ENCODE measurements at regions not wholly inside any gene's neighbourhood (a gene's known extent, or its start where the extent isn't known, plus 50 kb on each side); places are given as distances from the start of the nearest gene placed in this dataset.

GRCh38 chr6:87824958-87825491 lies 123.0 kb upstream of the AKIRIN2 start:
- TF ChIP-seq CTCF (conservative IDR thresholded peaks at IDR 0.05; ENCODE audit: low read depth, low read length) (no peak), EZH2 (IDR thresholded peaks at IDR 0.05; ENCODE audit: borderline replicate concordance, low read depth, low read length, poor library complexity, severe bottlenecking) (no peak)
- POLR2A ChIA-PET (ENCODE audit: low non-redundant PET) = no interaction called here
- CTCF ChIA-PET = no interaction called here
- Histone ChIP-seq H3K36me3 (ENCODE audit: insufficient read depth, low read length, poor library complexity, severe bottlenecking) (no peaks in the 10 kb centered on the region), H3K9me3 (ENCODE audit: low read depth, low read length, poor library complexity, severe bottlenecking) (no peaks in the 10 kb centered on the region), H3K27ac (ENCODE audit: low read depth, low read length, poor library complexity, severe bottlenecking) (no peak overlapping the region), H3K27me3 (replicated peaks; ENCODE audit: insufficient read depth, low read depth, low read length, poor library complexity) (no peaks in the 10 kb centered on the region), H3K4me3 (ENCODE audit: low read depth, low read length, poor library complexity, severe bottlenecking) (no peak overlapping the region), H3K4me1 (ENCODE audit: insufficient read depth, low read length, poor library complexity, severe bottlenecking) (no peaks in the 10 kb centered on the region)
- no TSS peak for BruUV-seq (replicated peaks)
- DNase-seq (ENCODE audit: low spot score) = no peak
- intact Hi-C loops (cut with micrococcal nuclease; ENCODE audit: unreplicated experiment) = no loop called here

GRCh38 chr6:87822011-87822410 lies 120.0 kb upstream of the AKIRIN2 start:
- Histone ChIP-seq H3K36me3 (ENCODE audit: insufficient read depth, low read length, poor library complexity, severe bottlenecking) (no peaks in the 10 kb centered on the region), H3K4me1 (ENCODE audit: insufficient read depth, low read length, poor library complexity, severe bottlenecking) (no peaks in the 10 kb centered on the region), H3K27me3 (replicated peaks; ENCODE audit: insufficient read depth, low read depth, low read length, poor library complexity) (peaks cover 3% of the 10 kb centered on the region), H3K9me3 (ENCODE audit: low read depth, low read length, poor library complexity, severe bottlenecking) (no peaks in the 10 kb centered on the region), H3K4me3 (ENCODE audit: low read depth, low read length, poor library complexity, severe bottlenecking) (no peak overlapping the region), H3K27ac (ENCODE audit: low read depth, low read length, poor library complexity, severe bottlenecking) (no peak overlapping the region)
- DNase-seq (ENCODE audit: low spot score) = no peak
- no TSS peak for BruUV-seq (replicated peaks)
- CTCF ChIA-PET = no interaction called here
- POLR2A ChIA-PET (ENCODE audit: low non-redundant PET) = no interaction called here
- TF ChIP-seq CTCF (conservative IDR thresholded peaks at IDR 0.05; ENCODE audit: low read depth, low read length) (no peak), EZH2 (IDR thresholded peaks at IDR 0.05; ENCODE audit: borderline replicate concordance, low read depth, low read length, poor library complexity, severe bottlenecking) (no peak)
- intact Hi-C loops (cut with micrococcal nuclease; ENCODE audit: unreplicated experiment) = no loop called here

- BruUV-seq (replicated peaks) = no TSS peak
- Histone ChIP-seq H3K4me1 (ENCODE audit: insufficient read depth, low read length, poor library complexity, severe bottlenecking) (no peaks in the 10 kb centered on the region), H3K9me3 (ENCODE audit: low read depth, low read length, poor library complexity, severe bottlenecking) (no peaks in the 10 kb centered on the region), H3K36me3 (ENCODE audit: insufficient read depth, low read length, poor library complexity, severe bottlenecking) (no peaks in the 10 kb centered on the region), H3K27me3 (replicated peaks; ENCODE audit: insufficient read depth, low read depth, low read length, poor library complexity) (peaks cover 3% of the 10 kb centered on the region), H3K27ac (ENCODE audit: low read depth, low read length, poor library complexity, severe bottlenecking) (no peak overlapping the region), H3K4me3 (ENCODE audit: low read depth, low read length, poor library complexity, severe bottlenecking) (no peak overlapping the region)
- DNase-seq (ENCODE audit: low spot score) = no peak
- TF ChIP-seq EZH2 (IDR thresholded peaks at IDR 0.05; ENCODE audit: borderline replicate concordance, low read depth, low read length, poor library complexity, severe bottlenecking) (no peak), CTCF (conservative IDR thresholded peaks at IDR 0.05; ENCODE audit: low read depth, low read length) (no peak)
- POLR2A ChIA-PET (ENCODE audit: low non-redundant PET) = no interaction called here
- CTCF ChIA-PET = no interaction called here
- intact Hi-C loops (cut with micrococcal nuclease; ENCODE audit: unreplicated experiment) = no loop called here
Measured at GRCh38 chr6:87820343-87820984, 118.4 kb upstream of the AKIRIN2 start.
